K562 (cell line): ENCODE measurements at regions not wholly inside any gene's neighbourhood (a gene's known extent, or its start where the extent isn't known, plus 50 kb on each side); places are given as distances from the start of the nearest gene placed in this dataset.

ENCODE experiments used
- CEBPG ChIP-seq, 3 experiments: fragments of 200-800 bp in 1 of 3; sonication (Bioruptor generic) in 1 of 3; sonication (generic) in 1 of 3; formaldehyde crosslinking in 1 of 3; IDR thresholded peaks in 2 of 3; conservative IDR thresholded peaks in 1 of 3; 2 replicates each; pipeline versions ENCODE4 v1.6.1 to v1.8.0; 2016 to 2022; ENCODE audit warnings: missing compliant biosample characterization in 2 of 3, missing genetic modification characterization in 2 of 3, mild to moderate bottlenecking in 1 of 3, missing genetic modification reagents in 1 of 3
- CHD1 ChIP-seq: fragments of 200-600 bp; sonication (generic); IDR thresholded peaks from one replicate; pipeline ENCODE4 v1.6.1; 2012; ENCODE audit warnings: mild to moderate bottlenecking, moderate library complexity, low read length, inconsistent platforms
- CREB5 ChIP-seq: fragments of 250-450 bp; sonication (Bioruptor Pico); IDR thresholded peaks from 2 replicates; pipeline ENCODE4 v1.5.0; 2020; ENCODE audit warnings: mild to moderate bottlenecking
- DPF2 ChIP-seq: fragments of 450-650 bp; IDR thresholded peaks from 2 replicates; pipeline ENCODE4 v1.6.1; 2016
- E2F5 ChIP-seq: sonication (generic); formaldehyde crosslinking; IDR thresholded peaks from 2 replicates; pipeline ENCODE4 v1.8.0; 2022; ENCODE audit warnings: mild to moderate bottlenecking, missing genetic modification reagents
- ESRRB ChIP-seq: fragments of 250-450 bp; sonication (Bioruptor Pico); IDR thresholded peaks from 2 replicates; pipeline ENCODE4 v1.5.0; 2020; ENCODE audit warnings: mild to moderate bottlenecking, moderate library complexity, borderline replicate concordance
- KDM2B ChIP-seq: fragments of 250-450 bp; sonication (Bioruptor Pico); IDR thresholded peaks from 2 replicates; pipeline ENCODE4 v1.8.0; 2021; ENCODE audit warnings: mild to moderate bottlenecking, moderate library complexity
- PBX2 ChIP-seq, 2 experiments: IDR thresholded peaks in 1 of 2; conservative IDR thresholded peaks in 1 of 2; 2 replicates each; pipeline ENCODE4 v1.6.1; 2016; ENCODE audit warnings: low read depth in 2 of 2, mild to moderate bottlenecking in 1 of 2, missing compliant biosample characterization in 1 of 2, missing genetic modification characterization in 1 of 2, moderate library complexity in 1 of 2
- POU5F1 ChIP-seq: fragments of 150-350 bp; IDR thresholded peaks from 2 replicates; pipeline ENCODE4 v1.6.1; 2014; ENCODE audit warnings: borderline replicate concordance, low read length, low read depth, mild to moderate bottlenecking; ENCODE audit not compliant: partially characterized antibody
- SAFB ChIP-seq: fragments of 200-400 bp; formaldehyde crosslinking; IDR thresholded peaks from 2 replicates; pipeline ENCODE4 v1.6.1; 2017; ENCODE audit warnings: low read depth, low read length, borderline replicate concordance
- THRA ChIP-seq: fragments of 450-650 bp; IDR thresholded peaks from 2 replicates; pipeline ENCODE4 v1.6.1; 2017; ENCODE audit warnings: mild to moderate bottlenecking, moderate library complexity
- ZFX ChIP-seq: sonication (generic); formaldehyde crosslinking; IDR thresholded peaks from 2 replicates; pipeline ENCODE4 v1.8.0; 2022; ENCODE audit warnings: mild to moderate bottlenecking, missing genetic modification reagents, moderate library complexity
- ZNF143 ChIP-seq: sonication (generic); formaldehyde crosslinking; IDR thresholded peaks from 2 replicates; pipeline ENCODE4 v1.9.0; 2022; ENCODE audit warnings: mild to moderate bottlenecking, missing genetic modification reagents
- TF ChIP-seq, protein P1 (sequence below): fragments of 250-450 bp; sonication (Bioruptor Pico); IDR thresholded peaks from 2 replicates; pipeline ENCODE4 v1.4.0; 2020; ENCODE audit warnings: borderline replicate concordance
- TF ChIP-seq, protein P2 (sequence below): fragments of 250-450 bp; sonication (Bioruptor Pico); IDR thresholded peaks from 2 replicates; pipeline ENCODE4 v1.5.0; 2022; ENCODE audit warnings: mild to moderate bottlenecking

DNA sequence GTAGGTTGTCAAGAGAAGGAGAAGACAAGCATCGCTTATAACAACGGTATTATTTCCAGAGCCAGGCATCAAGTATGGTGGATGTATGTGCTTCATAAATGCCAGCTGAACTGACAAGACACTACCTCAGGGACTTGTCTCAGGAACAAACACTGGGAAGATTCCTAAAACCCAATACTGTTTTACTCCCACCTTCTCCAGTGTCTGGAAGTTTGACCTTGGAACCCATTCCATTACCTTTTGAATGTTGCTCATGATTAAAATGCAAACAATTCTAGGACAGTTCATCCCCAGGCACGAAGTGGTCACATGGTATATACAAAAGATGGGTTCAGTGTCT is 300.1 kb downstream of the ADGB start (continued):
- TF ChIP-seq, protein P1, sequence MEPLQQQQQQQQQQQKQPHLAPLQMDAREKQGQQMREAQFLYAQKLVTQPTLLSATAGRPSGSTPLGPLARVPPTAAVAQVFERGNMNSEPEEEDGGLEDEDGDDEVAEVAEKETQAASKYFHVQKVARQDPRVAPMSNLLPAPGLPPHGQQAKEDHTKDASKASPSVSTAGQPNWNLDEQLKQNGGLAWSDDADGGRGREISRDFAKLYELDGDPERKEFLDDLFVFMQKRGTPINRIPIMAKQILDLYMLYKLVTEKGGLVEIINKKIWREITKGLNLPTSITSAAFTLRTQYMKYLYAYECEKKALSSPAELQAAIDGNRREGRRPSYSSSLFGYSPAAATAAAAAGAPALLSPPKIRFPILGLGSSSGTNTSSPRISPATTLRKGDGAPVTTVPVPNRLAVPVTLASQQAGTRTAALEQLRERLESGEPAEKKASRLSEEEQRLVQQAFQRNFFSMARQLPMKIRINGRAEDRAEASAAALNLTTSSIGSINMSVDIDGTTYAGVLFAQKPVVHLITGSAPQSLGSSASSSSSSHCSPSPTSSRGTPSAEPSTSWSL = 0 out of 2 replicates have a peak, but pooled peaks have one; percentile 27
- TF ChIP-seq ZNF143 (CRISPR knock-in tag) (no peak), CREB5 (CRISPR knock-in tag) (0 out of 2 replicates have a peak, but pooled peaks have one; percentile 52), THRA (no peak), POU5F1 (no peak), CEBPG (CRISPR knock-in tag; IDR thresholded peaks at IDR 0.05) (no peak), CEBPG (tag; conservative IDR thresholded peaks at IDR 0.05 in 1 of 2, IDR thresholded peaks at IDR 0.05 in 1 of 2) (no peak), E2F5 (CRISPR knock-in tag) (no peak), ZFX (CRISPR knock-in tag) (no peak), ESRRB (CRISPR knock-in tag) (no peak), KDM2B (no peak), PBX2 (CRISPR knock-in tag; IDR thresholded peaks at IDR 0.05; ENCODE audit: low read depth) (no peak), PBX2 (tag; conservative IDR thresholded peaks at IDR 0.05; ENCODE audit: low read depth) (no peak), CHD1 (no peak), DPF2 (no peak), SAFB (no peak)
- TF ChIP-seq, protein P2, sequence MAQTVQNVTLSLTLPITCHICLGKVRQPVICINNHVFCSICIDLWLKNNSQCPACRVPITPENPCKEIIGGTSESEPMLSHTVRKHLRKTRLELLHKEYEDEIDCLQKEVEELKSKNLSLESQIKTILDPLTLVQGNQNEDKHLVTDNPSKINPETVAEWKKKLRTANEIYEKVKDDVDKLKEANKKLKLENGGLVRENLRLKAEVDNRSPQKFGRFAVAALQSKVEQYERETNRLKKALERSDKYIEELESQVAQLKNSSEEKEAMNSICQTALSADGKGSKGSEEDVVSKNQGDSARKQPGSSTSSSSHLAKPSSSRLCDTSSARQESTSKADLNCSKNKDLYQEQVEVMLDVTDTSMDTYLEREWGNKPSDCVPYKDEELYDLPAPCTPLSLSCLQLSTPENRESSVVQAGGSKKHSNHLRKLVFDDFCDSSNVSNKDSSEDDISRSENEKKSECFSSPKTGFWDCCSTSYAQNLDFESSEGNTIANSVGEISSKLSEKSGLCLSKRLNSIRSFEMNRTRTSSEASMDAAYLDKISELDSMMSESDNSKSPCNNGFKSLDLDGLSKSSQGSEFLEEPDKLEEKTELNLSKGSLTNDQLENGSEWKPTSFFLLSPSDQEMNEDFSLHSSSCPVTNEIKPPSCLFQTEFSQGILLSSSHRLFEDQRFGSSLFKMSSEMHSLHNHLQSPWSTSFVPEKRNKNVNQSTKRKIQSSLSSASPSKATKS = no peak
